ENCODE measurements at regions not wholly inside any gene's neighbourhood (a gene's known extent, or its start where the extent isn't known, plus 50 kb on each side); places are given as distances from the start of the nearest gene placed in this dataset.

GRCh38 chr14:55514819-55515490 is 65.1 kb upstream of the KTN1 start:
- Histone ChIP-seq H3K27ac (ENCODE audit: control insufficient read depth, insufficient read depth, low read length) (no peak overlapping the region), H3K9me1 (ENCODE audit: control insufficient read depth, extremely low read depth, insufficient read depth, low read length) (peaks cover 2% of the 10 kb centered on the region), H3K4me1 (ENCODE audit: control insufficient read depth, extremely low read depth, insufficient read depth, low read length) (peaks cover 34% of the 10 kb centered on the region), H4K20me1 (ENCODE audit: control insufficient read depth, extremely low read depth, insufficient read depth, low read length) (no peaks in the 10 kb centered on the region), H3K9me3 (ENCODE audit: control insufficient read depth, low read depth, low read length) (no peaks in the 10 kb centered on the region), H2AFZ (ENCODE audit: control insufficient read depth, low read length) (peak overlapping the region; percentile 70), H3K79me2 (ENCODE audit: control insufficient read depth, insufficient read depth, low read length) (no peaks in the 10 kb centered on the region), H3K4me2 (ENCODE audit: control insufficient read depth, extremely low read depth, insufficient read depth, low read depth, low read length) (peak overlapping the region; percentile 70), H3K9ac (ENCODE audit: control insufficient read depth, extremely low read depth, insufficient read depth, low read length) (no peak overlapping the region), H3K27me3 (ENCODE audit: control insufficient read depth, extremely low read depth, insufficient read depth, low read length) (no peaks in the 10 kb centered on the region), H3K4me3 (ENCODE audit: control insufficient read depth in 2 of 3, extremely low read depth in 1 of 3, insufficient read depth in 2 of 3, low read depth in 1 of 3, low read length in 3 of 3) (no peak overlapping the region), H3K36me3 (ENCODE audit: control insufficient read depth in 2 of 2, extremely low read depth in 1 of 2, insufficient read depth in 2 of 2, low read length in 2 of 2) (no peaks in the 10 kb centered on the region)
- DNase-seq (ENCODE audit: low read depth, low spot score) (no peak), FAIRE-seq (peak; percentile 85)
- TF ChIP-seq EZH2 (IDR thresholded peaks at IDR 0.05; ENCODE audit: low read length) (no peak), CTCF (optimal IDR thresholded peaks at IDR 0.05 in 1 of 3, IDR thresholded peaks at IDR 0.05 in 1 of 3, conservative IDR thresholded peaks at IDR 0.05 in 1 of 3; ENCODE audit: extremely low read depth in 1 of 3, insufficient read depth in 2 of 3, low read length in 3 of 3) (no peak)
- dilution Hi-C loops (cut with MboI; ENCODE audit: extremely low pct_ligation_motif_present, low sequenced_read_pairs): no loop called here

GRCh38 chr14:55516776-55517175 is 63.2 kb upstream of the KTN1 start:
- H3K9ac ChIP-seq (ENCODE audit: control insufficient read depth, extremely low read depth, insufficient read depth, low read length): no peak overlapping the region
- no peaks in the 10 kb centered on the region for H4K20me1 ChIP-seq (ENCODE audit: control insufficient read depth, extremely low read depth, insufficient read depth, low read length)
- no peak overlapping the region for H2AFZ ChIP-seq (ENCODE audit: control insufficient read depth, low read length)
- FAIRE-seq: no peak
- DNase-seq (ENCODE audit: low read depth, low spot score): no peak
- H3K36me3 ChIP-seq (ENCODE audit: control insufficient read depth in 2 of 2, extremely low read depth in 1 of 2, insufficient read depth in 2 of 2, low read length in 2 of 2): no peaks in the 10 kb centered on the region
- dilution Hi-C loops (cut with MboI; ENCODE audit: extremely low pct_ligation_motif_present, low sequenced_read_pairs): no loop called here
- H3K27me3 ChIP-seq (ENCODE audit: control insufficient read depth, extremely low read depth, insufficient read depth, low read length): no peaks in the 10 kb centered on the region
- H3K9me3 ChIP-seq (ENCODE audit: control insufficient read depth, low read depth, low read length): no peaks in the 10 kb centered on the region
- TF ChIP-seq EZH2 (IDR thresholded peaks at IDR 0.05; ENCODE audit: low read length) (no peak), CTCF (optimal IDR thresholded peaks at IDR 0.05 in 1 of 3, IDR thresholded peaks at IDR 0.05 in 1 of 3, conservative IDR thresholded peaks at IDR 0.05 in 1 of 3; ENCODE audit: extremely low read depth in 1 of 3, insufficient read depth in 2 of 3, low read length in 3 of 3) (no peak)
- H3K4me3 ChIP-seq (ENCODE audit: control insufficient read depth in 2 of 3, extremely low read depth in 1 of 3, insufficient read depth in 2 of 3, low read depth in 1 of 3, low read length in 3 of 3): no peak overlapping the region
- H3K79me2 ChIP-seq (ENCODE audit: control insufficient read depth, insufficient read depth, low read length): no peaks in the 10 kb centered on the region
- peaks cover 34% of the 10 kb centered on the region for H3K4me1 ChIP-seq (ENCODE audit: control insufficient read depth, extremely low read depth, insufficient read depth, low read length)
- no peak overlapping the region for H3K4me2 ChIP-seq (ENCODE audit: control insufficient read depth, extremely low read depth, insufficient read depth, low read depth, low read length)
- peaks cover 2% of the 10 kb centered on the region for H3K9me1 ChIP-seq (ENCODE audit: control insufficient read depth, extremely low read depth, insufficient read depth, low read length)
- H3K27ac ChIP-seq (ENCODE audit: control insufficient read depth, insufficient read depth, low read length): no peak overlapping the region
